HCT116 (cell line): ENCODE measurements at regions not wholly inside any gene's neighbourhood (a gene's known extent, or its start where the extent isn't known, plus 50 kb on each side); places are given as distances from the start of the nearest gene placed in this dataset.

ENCODE experiments used
- ATAC-seq: fragments of 200-7000 bp; cut with Tn5 transposase; 2 replicates; pipeline ENCODE4 v1.9.1; 2020; ENCODE audit warnings: mild to moderate bottlenecking, moderate library complexity
- BruUV-seq: library from RNA; stranded (reverse); fragments of 400-500 nt; replicated peaks from 2 replicates; lab custom pipeline; 2021; lab: Mats Ljungman, UMichigan
- CTCF ChIA-PET: fragments of 300-600 bp; sonication (Branson Sonifier 250); formaldehyde crosslinking; loops from one replicate; lab custom pipeline; 2021; ENCODE audit warnings: antibody characterized with exemption; lab: Charles Lee
- POLR2A ChIA-PET: fragments of 300-600, 350-600 bp; sonication (Branson Sonifier 250); formaldehyde crosslinking; loops from one replicate; lab custom pipeline; 2021; ENCODE audit warnings: antibody characterized with exemption; lab: Charles Lee
- RAD21 ChIA-PET, 2 experiments: fragments of 300-600 bp; sonication (Branson Sonifier 250); formaldehyde crosslinking; loops; one replicate each; lab custom pipeline; 2023; ENCODE audit warnings: low total read pairs in 2 of 2; ENCODE audit not compliant: uncharacterized antibody in 2 of 2, unreplicated experiment in 2 of 2, low non-redundant PET in 1 of 2; lab: Charles Lee
- DNase-seq: peaks from one replicate; pipeline ENCODE4 v3.0.0-alpha.2; 2010; ENCODE audit warnings: low read depth, low spot score
- H2AFZ ChIP-seq: fragments of 200-600 bp; shearing (Covaris generic), sonication (generic); 2 replicates; pipeline ENCODE4 v1.6.1; 2017; ENCODE audit warnings: low read depth, mixed run types, mixed read lengths, antibody characterized with exemption, low read length; ENCODE audit not compliant: poor library complexity, severe bottlenecking
- H3K27ac ChIP-seq: 2 replicates; pipeline ENCODE4 v1.5.1; 2012; ENCODE audit warnings: low read depth, low read length
- H3K27me3 ChIP-seq: fragments of 200-600 bp; sonication (generic); 2 replicates; pipeline ENCODE4 v1.6.1; 2016; ENCODE audit warnings: mixed run types, low read length, mixed read lengths; ENCODE audit not compliant: insufficient read depth
- H3K36me3 ChIP-seq, 2 experiments: fragments of 200-500 bp in 1 of 2; fragments of 200-600 bp in 1 of 2; sonication (Bioruptor generic) in 1 of 2; sonication (generic) in 1 of 2; 2 replicates each; pipeline versions ENCODE4 v1.5.1 to v1.6.1; 2014 to 2016; ENCODE audit warnings: low read length in 2 of 2, inconsistent platforms in 1 of 2, mixed read lengths in 1 of 2, mixed run types in 1 of 2; ENCODE audit not compliant: insufficient read depth in 2 of 2, control insufficient read depth in 1 of 2
- H3K4me1 ChIP-seq, 2 experiments: fragments of 200-600 bp in 1 of 2; sonication (generic) in 1 of 2; 2 replicates each; pipeline versions ENCODE4 v1.5.1 to v1.6.1; 2012 to 2017; ENCODE audit warnings: low read length in 2 of 2, inconsistent platforms in 1 of 2, mild to moderate bottlenecking in 1 of 2, mixed read lengths in 1 of 2, mixed run types in 1 of 2, moderate library complexity in 1 of 2; ENCODE audit not compliant: insufficient read depth in 2 of 2, control insufficient read depth in 1 of 2
- H3K4me2 ChIP-seq: fragments of 200-600 bp; sonication (generic); 2 replicates; pipeline ENCODE4 v1.6.1; 2017; ENCODE audit warnings: mixed run types, low read length, mixed read lengths
- H3K4me3 ChIP-seq, 2 experiments: fragments of 200-600 bp in 1 of 2; sonication (generic) in 1 of 2; replicated peaks in 1 of 2; 2 replicates each; pipeline ENCODE4 v1.5.1; 2011 to 2016; ENCODE audit warnings: low read length in 2 of 2, control low read depth in 1 of 2, low read depth in 1 of 2, mild to moderate bottlenecking in 1 of 2, mixed read lengths in 1 of 2, mixed run types in 1 of 2
- H3K79me2 ChIP-seq: fragments of 200-600 bp; sonication (generic); 2 replicates; pipeline ENCODE4 v1.6.1; 2017; ENCODE audit warnings: mild to moderate bottlenecking, mixed run types, low read length, moderate library complexity, mixed read lengths; ENCODE audit not compliant: insufficient read depth
- H3K9ac ChIP-seq: fragments of 200-600 bp; sonication (generic); 2 replicates; pipeline ENCODE4 v1.6.1; 2016; ENCODE audit warnings: low read length, mixed read lengths
- H3K9me2 ChIP-seq: fragments of 200-600 bp; sonication (generic), shearing (Covaris generic); 2 replicates; pipeline ENCODE4 v1.6.1; 2017; ENCODE audit warnings: mixed run types, mild to moderate bottlenecking, moderate library complexity; ENCODE audit not compliant: insufficient read depth
- H3K9me3 ChIP-seq, 2 experiments: fragments of 200-500 bp in 1 of 2; fragments of 200-600 bp in 1 of 2; sonication (Bioruptor generic) in 1 of 2; sonication (generic) in 1 of 2; 2 replicates each; pipeline ENCODE4 v1.6.1; 2014 to 2017; ENCODE audit warnings: low read length in 2 of 2, mixed read lengths in 2 of 2, inconsistent platforms in 1 of 2, low read depth in 1 of 2, mild to moderate bottlenecking in 1 of 2, mixed run types in 1 of 2, moderate library complexity in 1 of 2; ENCODE audit not compliant: control insufficient read depth in 1 of 2, insufficient read depth in 1 of 2
- H4K20me1 ChIP-seq: fragments of 200-600 bp; sonication (generic), shearing (Covaris generic); 2 replicates; pipeline ENCODE4 v1.6.1; 2017; ENCODE audit warnings: mixed run types, mild to moderate bottlenecking, moderate library complexity; ENCODE audit not compliant: insufficient read depth
- ATF3 ChIP-seq: IDR thresholded peaks from 2 replicates; pipeline ENCODE4 v1.6.1; 2012
- CBX3 ChIP-seq: IDR thresholded peaks from 2 replicates; pipeline ENCODE4 v1.6.1; 2012; ENCODE audit warnings: low read depth
- CEBPB ChIP-seq: IDR thresholded peaks from 2 replicates; pipeline ENCODE4 v1.6.1; 2012; ENCODE audit warnings: low read depth
- CTCF ChIP-seq, 3 experiments: fragments of 200-600 bp in 1 of 3; sonication (generic) in 1 of 3; IDR thresholded peaks in 2 of 3; conservative IDR thresholded peaks in 1 of 3; 2 replicates each; pipeline ENCODE4 v1.5.1; 2012 to 2017; ENCODE audit warnings: low read depth in 2 of 3, low read length in 2 of 3, antibody characterized with exemption in 1 of 3, borderline replicate concordance in 1 of 3, control low read depth in 1 of 3, mild to moderate bottlenecking in 1 of 3, mixed read lengths in 1 of 3, mixed run types in 1 of 3, moderate library complexity in 1 of 3; ENCODE audit not compliant: insufficient read depth in 1 of 3
- EGR1 ChIP-seq: IDR thresholded peaks from 2 replicates; pipeline ENCODE4 v1.6.1; 2012; ENCODE audit warnings: low read depth
- ELF1 ChIP-seq: IDR thresholded peaks from 2 replicates; pipeline ENCODE4 v1.6.1; 2012; ENCODE audit warnings: low read depth, borderline replicate concordance
- EZH2 ChIP-seq: fragments of 200-600 bp; sonication (generic); IDR thresholded peaks from 2 replicates; pipeline ENCODE4 v1.6.1; 2017; ENCODE audit warnings: antibody characterized with exemption, mixed run types
- FOSL1 ChIP-seq: IDR thresholded peaks from 2 replicates; pipeline ENCODE4 v1.6.1; 2012; ENCODE audit warnings: low read depth
- JUND ChIP-seq: IDR thresholded peaks from 2 replicates; pipeline ENCODE4 v1.6.1; 2012
- MAX ChIP-seq: IDR thresholded peaks from 2 replicates; pipeline ENCODE4 v1.6.1; 2012
- POLR2A ChIP-seq: IDR thresholded peaks from 2 replicates; pipeline ENCODE4 v1.7.0; 2011; ENCODE audit warnings: borderline replicate concordance; ENCODE audit not compliant: insufficient read depth, insufficient read length; ENCODE audit errors: extremely low read depth
- POLR2AphosphoS5 ChIP-seq: IDR thresholded peaks from 2 replicates; pipeline ENCODE4 v1.6.1; 2011; ENCODE audit warnings: mild to moderate bottlenecking, low read depth, low read length, moderate library complexity
- RAD21 ChIP-seq: IDR thresholded peaks from 2 replicates; pipeline ENCODE4 v1.6.1; 2012; ENCODE audit warnings: low read depth, mild to moderate bottlenecking
- SIN3A ChIP-seq: IDR thresholded peaks from 2 replicates; pipeline ENCODE4 v1.6.1; 2012; ENCODE audit warnings: low read depth
- SP1 ChIP-seq: IDR thresholded peaks from 2 replicates; pipeline ENCODE4 v1.6.1; 2012; ENCODE audit warnings: low read depth
- YY1 ChIP-seq: IDR thresholded peaks from 2 replicates; pipeline ENCODE4 v1.6.1; 2011; ENCODE audit warnings: low read length, low read depth, moderate library complexity, mild to moderate bottlenecking; ENCODE audit not compliant: insufficient replicate concordance; ENCODE audit errors: extremely low read depth
- ZFX ChIP-seq: fragments of 450-650 bp; IDR thresholded peaks from 2 replicates; pipeline ENCODE4 v1.6.1; 2017
- intact Hi-C: fragments of 100-400 bp; cut with micrococcal nuclease; formaldehyde crosslinking; loops from 2 replicates; pipeline ENCODE4 v1.10.0; 2022

GRCh38 chr2:13015532-13016320 lies 299.0 kb downstream of the TRIB2 start (continued):
- TF ChIP-seq CTCF (IDR thresholded peaks at IDR 0.05 in 2 of 3, conservative IDR thresholded peaks at IDR 0.05 in 1 of 3; ENCODE audit: borderline replicate concordance in 1 of 3, insufficient read depth in 1 of 3, low read depth in 2 of 3, low read length in 2 of 3) (no peak), FOSL1 (no peak), MAX (no peak), EGR1 (no peak), SP1 (no peak), CBX3 (no peak), ZFX (no peak), CEBPB (no peak)
- TF ChIP-seq, all 23 proteins: peak for 0

GRCh38 chr2:13018490-13018889 lies 301.8 kb downstream of the TRIB2 start:
- Histone ChIP-seq H3K27me3 (no peaks in the 10 kb centered on the region), H3K9ac (no peak overlapping the region), H3K36me3 (no peaks in the 10 kb centered on the region), H3K4me3 (no peak overlapping the region), H3K9me3 (no peaks in the 10 kb centered on the region), H3K4me1 (no peaks in the 10 kb centered on the region), H3K27ac (no peak overlapping the region), H3K9me2 (no peaks in the 10 kb centered on the region), H3K79me2 (no peaks in the 10 kb centered on the region), H3K4me2 (no peak overlapping the region), H4K20me1 (no peaks in the 10 kb centered on the region), H2AFZ (no peak overlapping the region)
- no TSS peak for BruUV-seq
- DNase-seq (no peak), ATAC-seq (no peak)
- ChIA-PET POLR2A (no interaction called here), RAD21 (no interaction called here), CTCF (no interaction called here)
- intact Hi-C loops, result no loop called here
- TF ChIP-seq ZFX (no peak), FOSL1 (no peak), RAD21 (no peak), YY1 (no peak), ELF1 (no peak), POLR2A (no peak), ATF3 (no peak), MAX (no peak), CTCF (IDR thresholded peaks at IDR 0.05 in 2 of 3, conservative IDR thresholded peaks at IDR 0.05 in 1 of 3; ENCODE audit: borderline replicate concordance in 1 of 3, insufficient read depth in 1 of 3, low read depth in 2 of 3, low read length in 2 of 3) (no peak), SIN3A (no peak), POLR2AphosphoS5 (no peak), EZH2 (no peak), EGR1 (no peak), CBX3 (no peak), JUND (no peak)
